ENCODE measurements at regions not wholly inside any gene's neighbourhood (a gene's known extent, or its start where the extent isn't known, plus 50 kb on each side); places are given as distances from the start of the nearest gene placed in this dataset.

DNA sequence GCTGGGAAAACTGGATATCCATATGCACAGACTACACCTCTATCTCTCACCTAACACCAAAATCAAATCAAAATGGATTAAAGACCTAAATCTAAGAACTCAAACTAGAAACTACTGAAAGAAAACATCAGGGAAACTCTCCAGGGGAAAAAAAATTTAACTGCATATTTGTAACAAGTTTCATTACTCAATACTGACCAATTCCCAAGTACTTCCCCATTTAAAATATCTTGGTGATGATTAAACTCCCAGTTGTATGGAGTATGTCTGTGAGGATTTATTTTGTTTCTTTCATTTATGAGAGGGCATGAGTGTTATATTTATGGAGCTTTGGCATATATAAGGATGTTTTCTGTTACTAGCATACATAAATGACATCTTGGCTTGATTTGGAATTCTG, 112.3 kb upstream of the IL15 start:
- no peak overlapping the region for H3K27ac Mint-ChIP-seq
- no peaks in the 10 kb centered on the region for H3K27me3 Mint-ChIP-seq
- POLR2A ChIA-PET: no interaction called here
- intact Hi-C loops (cut with micrococcal nuclease): no loop called here
- H3K4me3 Mint-ChIP-seq: no peak overlapping the region
- H3K9me3 Mint-ChIP-seq: no peaks in the 10 kb centered on the region
- TF ChIP-seq, protein P1, sequence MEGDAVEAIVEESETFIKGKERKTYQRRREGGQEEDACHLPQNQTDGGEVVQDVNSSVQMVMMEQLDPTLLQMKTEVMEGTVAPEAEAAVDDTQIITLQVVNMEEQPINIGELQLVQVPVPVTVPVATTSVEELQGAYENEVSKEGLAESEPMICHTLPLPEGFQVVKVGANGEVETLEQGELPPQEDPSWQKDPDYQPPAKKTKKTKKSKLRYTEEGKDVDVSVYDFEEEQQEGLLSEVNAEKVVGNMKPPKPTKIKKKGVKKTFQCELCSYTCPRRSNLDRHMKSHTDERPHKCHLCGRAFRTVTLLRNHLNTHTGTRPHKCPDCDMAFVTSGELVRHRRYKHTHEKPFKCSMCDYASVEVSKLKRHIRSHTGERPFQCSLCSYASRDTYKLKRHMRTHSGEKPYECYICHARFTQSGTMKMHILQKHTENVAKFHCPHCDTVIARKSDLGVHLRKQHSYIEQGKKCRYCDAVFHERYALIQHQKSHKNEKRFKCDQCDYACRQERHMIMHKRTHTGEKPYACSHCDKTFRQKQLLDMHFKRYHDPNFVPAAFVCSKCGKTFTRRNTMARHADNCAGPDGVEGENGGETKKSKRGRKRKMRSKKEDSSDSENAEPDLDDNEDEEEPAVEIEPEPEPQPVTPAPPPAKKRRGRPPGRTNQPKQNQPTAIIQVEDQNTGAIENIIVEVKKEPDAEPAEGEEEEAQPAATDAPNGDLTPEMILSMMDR (IDR thresholded peaks at IDR 0.05): no peak
- H3K36me3 Mint-ChIP-seq (ENCODE audit: low read depth): no peaks in the 10 kb centered on the region
- DNase-seq (no peak), ATAC-seq (ENCODE audit: low read depth) (no peak)
- H3K4me1 Mint-ChIP-seq: no peaks in the 10 kb centered on the region
- CTCF ChIA-PET: no interaction called here

DNA sequence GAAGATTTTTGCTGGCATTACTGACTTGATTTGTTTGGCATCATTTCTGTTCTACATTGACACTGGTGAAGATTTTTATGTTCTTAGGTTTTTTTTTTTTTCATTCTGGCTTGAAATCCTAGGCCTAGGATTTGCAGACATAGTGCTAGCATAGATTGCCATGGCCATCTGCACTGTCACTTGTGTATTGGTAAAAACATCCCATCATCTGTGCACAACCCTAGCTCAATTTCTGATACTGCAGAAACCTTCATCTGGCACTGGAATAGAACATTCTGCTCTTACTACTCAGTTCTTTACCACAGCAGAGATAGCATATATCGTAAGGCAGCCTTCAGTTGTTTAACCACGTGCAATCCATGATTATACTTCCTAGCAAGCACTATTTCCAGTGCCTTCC, 111.5 kb upstream of the IL15 start:
- POLR2A ChIA-PET: no interaction called here
- Mint-ChIP-seq H3K4me1 (no peaks in the 10 kb centered on the region), H3K4me3 (no peak overlapping the region), H3K27me3 (no peaks in the 10 kb centered on the region), H3K27ac (no peak overlapping the region), H3K36me3 (ENCODE audit: low read depth) (no peaks in the 10 kb centered on the region), H3K9me3 (no peaks in the 10 kb centered on the region)
- no peak for ATAC-seq (ENCODE audit: low read depth)
- DNase-seq: no peak
- TF ChIP-seq, protein P1 (IDR thresholded peaks at IDR 0.05): no peak
- CTCF ChIA-PET: no interaction called here
- intact Hi-C loops (cut with micrococcal nuclease): no loop called here

DNA sequence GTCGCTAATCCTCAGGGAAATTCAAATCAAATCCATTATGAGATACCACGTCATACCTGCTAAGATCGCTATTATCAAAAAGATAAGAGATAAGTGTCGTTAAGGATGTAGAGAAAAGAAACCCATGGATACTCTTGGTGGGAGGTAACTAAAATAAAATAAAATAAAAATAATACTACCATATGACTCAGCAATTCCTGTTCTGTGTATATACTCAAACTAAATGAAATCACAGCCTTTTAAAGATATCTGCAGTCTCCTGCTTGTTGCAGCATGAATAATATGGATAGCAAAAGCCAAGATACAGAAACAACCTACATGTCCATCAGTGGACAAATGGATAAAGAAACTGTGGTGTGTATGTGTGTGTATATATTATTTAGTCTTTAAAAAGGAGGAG, 105.8 kb upstream of the IL15 start:
- TF ChIP-seq, protein P1 (IDR thresholded peaks at IDR 0.05): no peak
- ATAC-seq (ENCODE audit: low read depth): no peak
- Mint-ChIP-seq H3K27me3 (no peaks in the 10 kb centered on the region), H3K4me3 (no peak overlapping the region), H3K27ac (no peak overlapping the region), H3K36me3 (ENCODE audit: low read depth) (no peaks in the 10 kb centered on the region), H3K9me3 (peaks cover 8% of the 10 kb centered on the region), H3K4me1 (no peaks in the 10 kb centered on the region)
- no peak for DNase-seq
- intact Hi-C loops (cut with micrococcal nuclease): no loop called here
- ChIA-PET POLR2A (no interaction called here), CTCF (no interaction called here)

DNA sequence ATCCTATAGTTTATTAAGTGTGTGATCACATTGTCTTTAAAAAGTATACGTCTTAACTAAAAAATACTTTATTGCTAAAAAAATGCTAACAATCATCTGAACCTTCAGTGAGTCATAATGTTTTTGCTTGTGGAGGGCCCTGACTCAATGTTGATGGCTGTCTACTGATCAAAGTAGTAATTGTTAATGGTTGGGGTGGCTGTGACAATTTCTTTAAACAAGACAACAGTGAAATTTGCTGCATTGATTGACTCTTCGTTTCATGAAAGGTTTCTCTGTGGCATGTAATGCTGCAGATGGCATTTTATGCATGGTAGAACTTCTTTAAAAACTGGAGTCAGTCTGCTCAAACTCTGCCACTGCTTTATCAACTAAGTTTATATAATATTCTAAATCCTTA, 101.4 kb upstream of the IL15 start:
- peaks cover 19% of the 10 kb centered on the region for H3K9me3 Mint-ChIP-seq
- TF ChIP-seq, protein P1 (IDR thresholded peaks at IDR 0.05): no peak
- ChIA-PET CTCF (no interaction called here), POLR2A (no interaction called here)
- ATAC-seq (ENCODE audit: low read depth) (no peak), DNase-seq (no peak)
- H3K4me1 Mint-ChIP-seq: no peaks in the 10 kb centered on the region
- no peaks in the 10 kb centered on the region for H3K27me3 Mint-ChIP-seq
- intact Hi-C loops (cut with micrococcal nuclease): no loop called here
- H3K4me3 Mint-ChIP-seq: no peak overlapping the region
- no peak overlapping the region for H3K27ac Mint-ChIP-seq
- no peaks in the 10 kb centered on the region for H3K36me3 Mint-ChIP-seq (ENCODE audit: low read depth)

DNA sequence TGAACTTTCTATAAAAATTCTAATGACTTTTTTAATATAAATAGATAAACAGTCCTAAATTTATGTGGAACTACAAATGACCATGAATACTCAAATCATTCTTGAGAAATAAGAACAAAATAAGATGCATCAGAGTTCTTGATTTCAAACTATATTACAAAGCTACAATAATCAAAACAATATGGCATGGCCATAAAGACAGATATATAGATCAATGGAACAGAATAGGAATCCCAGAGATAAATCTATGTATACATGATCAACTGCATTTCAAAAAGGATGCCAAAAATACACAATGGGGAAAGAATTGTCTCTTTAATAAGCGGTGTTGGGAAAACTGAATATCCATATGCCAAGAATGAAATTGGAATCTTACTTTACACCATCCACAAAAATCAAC, 98.4 kb upstream of the IL15 start:
- ATAC-seq (ENCODE audit: low read depth): no peak
- Mint-ChIP-seq H3K36me3 (ENCODE audit: low read depth) (no peaks in the 10 kb centered on the region), H3K4me3 (no peak overlapping the region), H3K27ac (no peak overlapping the region), H3K27me3 (no peaks in the 10 kb centered on the region), H3K9me3 (peaks cover 13% of the 10 kb centered on the region), H3K4me1 (no peaks in the 10 kb centered on the region)
- no peak for DNase-seq
- TF ChIP-seq, protein P1 (IDR thresholded peaks at IDR 0.05): no peak
- POLR2A ChIA-PET: no interaction called here
- intact Hi-C loops (cut with micrococcal nuclease): no loop called here
- CTCF ChIA-PET: no interaction called here

Data from activated B cell treated with CpG ODN at 0.5 μM for 24 hours (primary cell).